GM23338 (cell line): ENCODE measurements at regions not wholly inside any gene's neighbourhood (a gene's known extent, or its start where the extent isn't known, plus 50 kb on each side); places are given as distances from the start of the nearest gene placed in this dataset.

Experiments used
- ATAC-seq: fragments of 200-7000 bp; cut with Tn5 transposase; 3 replicates; pipeline ENCODE4 v1.9.1; 2020
- DNase-seq: peaks from one replicate; pipeline ENCODE4 v3.0.0-alpha.2; 2015; ENCODE audit warnings: low spot score
- H2AFZ ChIP-seq: fragments of 200-600 bp; sonication (generic); 2 replicates; pipeline ENCODE4 v1.8.0; 2016; ENCODE audit warnings: antibody characterized with exemption, mild to moderate bottlenecking, moderate library complexity
- H3F3A ChIP-seq: fragments of 200-600 bp; sonication (generic); replicated peaks from 2 replicates; pipeline ENCODE4 v1.8.0; 2017; ENCODE audit warnings: antibody characterized with exemption, mixed run types, low read depth
- H3K27ac ChIP-seq: fragments of 200-600 bp; sonication (generic); 2 replicates; pipeline ENCODE4 v1.6.1; 2016; ENCODE audit warnings: low read depth
- H3K27me3 ChIP-seq: fragments of 200-600 bp; sonication (generic); 2 replicates; pipeline ENCODE4 v1.8.0; 2016; ENCODE audit warnings: mild to moderate bottlenecking, mixed run types, moderate library complexity; ENCODE audit not compliant: insufficient read depth
- H3K36me3 ChIP-seq: fragments of 200-600 bp; sonication (generic); 2 replicates; pipeline ENCODE4 v1.8.0; 2016; ENCODE audit warnings: mild to moderate bottlenecking; ENCODE audit not compliant: insufficient read depth
- H3K4me1 ChIP-seq: fragments of 200-600 bp; sonication (generic); 2 replicates; pipeline ENCODE4 v1.8.0; 2016; ENCODE audit warnings: mild to moderate bottlenecking, moderate library complexity; ENCODE audit not compliant: insufficient read depth
- H3K4me2 ChIP-seq: fragments of 200-600 bp; sonication (generic); 2 replicates; pipeline ENCODE4 v1.7.1; 2017; ENCODE audit warnings: mixed run types
- H3K4me3 ChIP-seq: fragments of 200-600 bp; sonication (generic); 2 replicates; pipeline ENCODE4 v1.6.1; 2016; ENCODE audit warnings: mixed run types
- H3K79me2 ChIP-seq: fragments of 200-600 bp; sonication (generic); replicated peaks from 2 replicates; pipeline ENCODE4 v1.8.0; 2017; ENCODE audit warnings: mild to moderate bottlenecking; ENCODE audit not compliant: insufficient read depth
- H3K9me2 ChIP-seq: fragments of 200-600 bp; sonication (generic); 2 replicates; pipeline ENCODE4 v1.8.0; 2017; ENCODE audit not compliant: insufficient read depth
- H4K20me1 ChIP-seq: fragments of 200-600 bp; sonication (generic); replicated peaks from 2 replicates; pipeline ENCODE4 v1.8.0; 2017; ENCODE audit warnings: mild to moderate bottlenecking; ENCODE audit not compliant: insufficient read depth
- H3K27ac Mint-ChIP-seq: 2 replicates; pipeline ENCODE4 v1.8.0; 2020; ENCODE audit warnings: inconsistent platforms, mild to moderate bottlenecking, moderate library complexity, mixed read lengths
- H3K27me3 Mint-ChIP-seq: 3 replicates; pipeline ENCODE4 v1.8.0; 2022; ENCODE audit warnings: low read depth, mild to moderate bottlenecking, moderate library complexity, mixed read lengths, inconsistent platforms; ENCODE audit not compliant: insufficient read depth, poor library complexity
- H3K36me3 Mint-ChIP-seq: 3 replicates; pipeline ENCODE4 v1.8.0; 2021; ENCODE audit warnings: low read depth, mild to moderate bottlenecking, inconsistent platforms, moderate library complexity, mixed read lengths
- H3K4me1 Mint-ChIP-seq: 3 replicates; pipeline ENCODE4 v1.8.0; 2020; ENCODE audit warnings: mild to moderate bottlenecking, inconsistent platforms, mixed read lengths
- H3K4me3 Mint-ChIP-seq: 3 replicates; pipeline ENCODE4 v1.8.0; 2021; ENCODE audit warnings: moderate library complexity, mild to moderate bottlenecking, inconsistent platforms, mixed read lengths
- H3K9me3 Mint-ChIP-seq: 3 replicates; pipeline ENCODE4 v1.8.0; 2020; ENCODE audit warnings: moderate library complexity, mild to moderate bottlenecking, inconsistent platforms, mixed read lengths
- EZH2phosphoT487 ChIP-seq: fragments of 200-600 bp; sonication (generic); IDR thresholded peaks from one replicate; pipeline ENCODE4 v1.8.1; 2018; ENCODE audit warnings: antibody characterized with exemption; ENCODE audit not compliant: unreplicated experiment
- JUNB ChIP-seq: IDR thresholded peaks from one replicate; pipeline ENCODE4 v1.6.1; 2016; ENCODE audit warnings: antibody characterized with exemption; ENCODE audit not compliant: unreplicated experiment
- NANOG ChIP-seq: IDR thresholded peaks from 2 replicates; pipeline ENCODE4 v1.6.1; 2016; ENCODE audit warnings: antibody characterized with exemption, borderline replicate concordance
- STAT1 ChIP-seq: IDR thresholded peaks from one replicate; pipeline ENCODE4 v1.6.1; 2016; ENCODE audit warnings: antibody characterized with exemption; ENCODE audit not compliant: unreplicated experiment
- ZNF114 ChIP-seq: fragments of 250-450 bp; sonication (Bioruptor Pico); IDR thresholded peaks from 2 replicates; pipeline ENCODE4 v1.5.0; 2020; ENCODE audit warnings: mild to moderate bottlenecking, moderate library complexity
- ZNF331 ChIP-seq: fragments of 250-450 bp; sonication (Bioruptor Pico); IDR thresholded peaks from 2 replicates; pipeline ENCODE4 v1.5.0; 2020; ENCODE audit warnings: low read depth, mild to moderate bottlenecking, moderate library complexity
- ZNF462 ChIP-seq: fragments of 250-450 bp; sonication (Bioruptor Pico); IDR thresholded peaks from 2 replicates; pipeline ENCODE4 v1.5.0; 2020; ENCODE audit warnings: mild to moderate bottlenecking, moderate library complexity
- TF ChIP-seq, protein P1 (sequence below): IDR thresholded peaks from 2 replicates; pipeline ENCODE4 v1.6.1; 2016; ENCODE audit warnings: antibody characterized with exemption

DNA sequence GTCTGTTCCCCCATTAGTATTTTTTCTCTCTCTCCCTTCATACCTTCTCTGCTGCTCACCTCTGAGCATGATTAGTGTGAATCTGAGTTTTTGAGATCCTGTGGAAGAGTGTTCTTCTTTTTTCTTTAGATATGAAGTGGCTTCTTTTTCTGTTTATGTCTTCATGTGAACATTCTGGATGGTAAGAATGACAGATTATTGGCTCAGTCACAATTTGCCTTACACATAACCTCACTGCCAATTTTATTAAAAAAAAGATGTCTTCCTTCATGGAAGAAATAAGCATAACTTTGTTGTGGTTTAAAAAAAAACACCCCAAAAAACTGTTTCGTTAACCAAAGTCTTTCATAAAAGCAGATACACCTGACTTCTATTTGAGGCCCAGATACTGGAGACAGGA is 539.1 kb downstream of the PLCL1 start (continued):
- TF ChIP-seq ZNF462 (CRISPR knock-in tag) (no peak), EZH2phosphoT487 (no peak)
- TF ChIP-seq, protein P1, sequence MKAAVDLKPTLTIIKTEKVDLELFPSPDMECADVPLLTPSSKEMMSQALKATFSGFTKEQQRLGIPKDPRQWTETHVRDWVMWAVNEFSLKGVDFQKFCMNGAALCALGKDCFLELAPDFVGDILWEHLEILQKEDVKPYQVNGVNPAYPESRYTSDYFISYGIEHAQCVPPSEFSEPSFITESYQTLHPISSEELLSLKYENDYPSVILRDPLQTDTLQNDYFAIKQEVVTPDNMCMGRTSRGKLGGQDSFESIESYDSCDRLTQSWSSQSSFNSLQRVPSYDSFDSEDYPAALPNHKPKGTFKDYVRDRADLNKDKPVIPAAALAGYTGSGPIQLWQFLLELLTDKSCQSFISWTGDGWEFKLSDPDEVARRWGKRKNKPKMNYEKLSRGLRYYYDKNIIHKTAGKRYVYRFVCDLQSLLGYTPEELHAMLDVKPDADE, result no peak

GRCh38 chr2:198340846-198341245 is 536.5 kb downstream of the PLCL1 start:
- H3K4me3 ChIP-seq, result no peak overlapping the region
- no peaks in the 10 kb centered on the region for H3K27me3 Mint-ChIP-seq
- H3K4me3 Mint-ChIP-seq, result no peak overlapping the region
- DNase-seq, result no peak
- no peak overlapping the region for H2AFZ ChIP-seq
- H3K79me2 ChIP-seq, result no peaks in the 10 kb centered on the region
- H3K27me3 ChIP-seq, result no peaks in the 10 kb centered on the region
- TF ChIP-seq STAT1, result no peak
- TF ChIP-seq ZNF114, result no peak
- no peak for TF ChIP-seq EZH2phosphoT487
- TF ChIP-seq ZNF331 (CRISPR knock-in tag), result no peak
- TF ChIP-seq JUNB, result no peak
- no peak for TF ChIP-seq NANOG
- H3K4me2 ChIP-seq, result no peak overlapping the region
- no peaks in the 10 kb centered on the region for H4K20me1 ChIP-seq
- no peak overlapping the region for H3K27ac ChIP-seq
- H3K9me2 ChIP-seq, result no peaks in the 10 kb centered on the region
- H3K36me3 ChIP-seq, result no peaks in the 10 kb centered on the region
- no peak for ATAC-seq
- no peaks in the 10 kb centered on the region for H3K36me3 Mint-ChIP-seq
- H3K4me1 Mint-ChIP-seq, result peaks cover 26% of the 10 kb centered on the region
- no peak overlapping the region for H3K27ac Mint-ChIP-seq
- no peaks in the 10 kb centered on the region for H3F3A ChIP-seq
- peaks cover 19% of the 10 kb centered on the region for H3K4me1 ChIP-seq
- H3K9me3 Mint-ChIP-seq, result no peaks in the 10 kb centered on the region
